ENCODE measurements at regions not wholly inside any gene's neighbourhood (a gene's known extent, or its start where the extent isn't known, plus 50 kb on each side); places are given as distances from the start of the nearest gene placed in this dataset.

DNA sequence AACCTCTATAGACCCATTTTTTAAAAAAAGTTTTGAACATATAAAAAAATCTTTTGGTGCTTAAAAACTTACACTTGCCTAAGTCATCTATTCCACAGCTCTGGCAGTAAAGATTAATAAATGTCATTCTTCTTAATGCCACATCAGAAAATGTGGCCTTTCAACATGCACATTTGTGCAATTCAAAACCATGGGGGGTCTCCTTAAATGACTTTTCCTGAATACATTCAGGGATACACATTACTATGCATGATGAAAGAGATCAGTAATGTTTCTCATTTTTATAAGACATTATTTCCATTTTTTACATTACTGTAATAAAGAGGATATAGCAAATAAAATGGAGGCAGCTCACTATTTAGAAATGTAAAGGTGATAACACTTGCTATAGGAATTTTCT is 142.3 kb downstream of the RBM43 start:
- TF ChIP-seq TAF1 (IDR thresholded peaks at IDR 0.05; ENCODE audit: borderline replicate concordance, insufficient read depth, low read length) (no peak), POLR2AphosphoS5 (IDR thresholded peaks at IDR 0.05; ENCODE audit: low read depth, low read length) (no peak), SIN3A (IDR thresholded peaks at IDR 0.05; ENCODE audit: borderline replicate concordance, insufficient read depth, low read length) (no peak), FOXP2 (optimal IDR thresholded peaks at IDR 0.05; ENCODE audit: borderline replicate concordance, extremely low read depth, extremely low read length, insufficient read depth) (no peak)
- TF ChIP-seq, protein P1, sequence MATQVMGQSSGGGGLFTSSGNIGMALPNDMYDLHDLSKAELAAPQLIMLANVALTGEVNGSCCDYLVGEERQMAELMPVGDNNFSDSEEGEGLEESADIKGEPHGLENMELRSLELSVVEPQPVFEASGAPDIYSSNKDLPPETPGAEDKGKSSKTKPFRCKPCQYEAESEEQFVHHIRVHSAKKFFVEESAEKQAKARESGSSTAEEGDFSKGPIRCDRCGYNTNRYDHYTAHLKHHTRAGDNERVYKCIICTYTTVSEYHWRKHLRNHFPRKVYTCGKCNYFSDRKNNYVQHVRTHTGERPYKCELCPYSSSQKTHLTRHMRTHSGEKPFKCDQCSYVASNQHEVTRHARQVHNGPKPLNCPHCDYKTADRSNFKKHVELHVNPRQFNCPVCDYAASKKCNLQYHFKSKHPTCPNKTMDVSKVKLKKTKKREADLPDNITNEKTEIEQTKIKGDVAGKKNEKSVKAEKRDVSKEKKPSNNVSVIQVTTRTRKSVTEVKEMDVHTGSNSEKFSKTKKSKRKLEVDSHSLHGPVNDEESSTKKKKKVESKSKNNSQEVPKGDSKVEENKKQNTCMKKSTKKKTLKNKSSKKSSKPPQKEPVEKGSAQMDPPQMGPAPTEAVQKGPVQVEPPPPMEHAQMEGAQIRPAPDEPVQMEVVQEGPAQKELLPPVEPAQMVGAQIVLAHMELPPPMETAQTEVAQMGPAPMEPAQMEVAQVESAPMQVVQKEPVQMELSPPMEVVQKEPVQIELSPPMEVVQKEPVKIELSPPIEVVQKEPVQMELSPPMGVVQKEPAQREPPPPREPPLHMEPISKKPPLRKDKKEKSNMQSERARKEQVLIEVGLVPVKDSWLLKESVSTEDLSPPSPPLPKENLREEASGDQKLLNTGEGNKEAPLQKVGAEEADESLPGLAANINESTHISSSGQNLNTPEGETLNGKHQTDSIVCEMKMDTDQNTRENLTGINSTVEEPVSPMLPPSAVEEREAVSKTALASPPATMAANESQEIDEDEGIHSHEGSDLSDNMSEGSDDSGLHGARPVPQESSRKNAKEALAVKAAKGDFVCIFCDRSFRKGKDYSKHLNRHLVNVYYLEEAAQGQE (IDR thresholded peaks at IDR 0.05; ENCODE audit: insufficient read depth in 1 of 2, low read depth in 2 of 2, low read length in 2 of 2) = no peak

All from PFSK-1 (cell line).